GM21390 (cell line): ENCODE measurements at regions not wholly inside any gene's neighbourhood (a gene's known extent, or its start where the extent isn't known, plus 50 kb on each side); places are given as distances from the start of the nearest gene placed in this dataset.

ENCODE experiments used
- ATAC-seq: cut with Tn5 transposase; IDR thresholded peaks from one replicate; pipeline ENCODE4 v1.9.1; 2021; ENCODE audit not compliant: unreplicated experiment

DNA sequence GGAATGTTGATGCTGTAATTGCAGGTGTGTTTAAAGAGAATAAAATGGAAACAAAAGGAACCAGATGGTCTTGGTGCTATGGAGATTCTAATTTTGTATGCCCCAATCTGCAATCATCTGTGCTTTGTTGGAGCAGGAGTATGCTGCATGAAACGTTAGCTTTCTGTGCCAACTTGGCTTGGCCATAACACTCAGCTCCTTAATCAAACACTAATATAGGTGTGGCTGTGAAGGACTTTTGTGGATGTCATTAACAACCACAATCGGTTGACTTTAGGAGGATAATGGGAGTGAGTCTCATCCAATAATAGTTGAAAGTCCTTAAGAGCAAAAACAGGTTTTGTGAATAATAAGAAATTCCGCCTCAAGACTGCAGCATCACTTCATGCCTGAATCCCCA is 399.2 kb downstream of the NLGN4X start:
- ATAC-seq: no peak

DNA sequence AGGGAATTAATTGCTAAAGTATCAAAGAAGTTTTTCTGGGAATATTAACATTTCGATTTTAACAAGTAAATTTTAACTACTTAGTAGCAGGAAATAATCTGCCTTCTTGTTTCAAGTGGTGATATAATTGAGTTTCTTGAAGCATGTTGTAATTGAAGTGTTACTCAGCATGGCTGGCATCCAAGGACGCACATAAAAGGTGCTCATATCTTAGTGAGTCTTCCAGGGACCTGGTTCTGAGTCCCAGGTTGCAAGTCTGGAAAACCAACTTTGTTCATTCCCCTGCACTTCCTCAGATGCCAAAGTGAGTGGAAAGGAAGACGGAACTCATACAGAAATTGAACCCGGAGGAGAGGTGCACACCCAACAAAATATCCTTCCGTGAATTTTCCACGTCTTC is 399.6 kb downstream of the NLGN4X start:
- ATAC-seq: no peak

GRCh38 chrX:5823903-5824302 is 404.8 kb downstream of the NLGN4X start:
- no peak for ATAC-seq

GRCh38 chrX:5810636-5811035 is 418.0 kb downstream of the NLGN4X start:
- no peak for ATAC-seq

GRCh38 chrX:5807181-5807580 is 421.5 kb downstream of the NLGN4X start:
- ATAC-seq: no peak

DNA sequence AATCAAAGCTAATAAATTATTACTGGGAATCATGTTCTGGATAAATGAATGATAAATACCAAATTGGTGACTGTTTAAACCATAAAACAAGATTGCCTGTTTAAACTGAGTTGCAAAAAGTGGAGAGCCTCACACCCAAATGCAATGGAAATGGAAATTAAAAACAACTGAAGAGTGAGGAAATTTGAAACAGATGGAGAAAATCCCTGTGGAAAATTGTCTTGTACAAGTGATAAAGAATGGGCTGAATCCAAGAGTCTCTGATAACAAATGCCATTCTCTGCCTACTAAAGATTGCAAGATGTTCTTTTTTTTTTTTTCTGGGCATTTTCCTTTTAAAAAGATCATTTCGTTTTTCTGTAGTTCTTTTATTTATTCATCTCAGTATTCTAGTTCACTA is 426.3 kb downstream of the NLGN4X start:
- no peak for ATAC-seq

DNA sequence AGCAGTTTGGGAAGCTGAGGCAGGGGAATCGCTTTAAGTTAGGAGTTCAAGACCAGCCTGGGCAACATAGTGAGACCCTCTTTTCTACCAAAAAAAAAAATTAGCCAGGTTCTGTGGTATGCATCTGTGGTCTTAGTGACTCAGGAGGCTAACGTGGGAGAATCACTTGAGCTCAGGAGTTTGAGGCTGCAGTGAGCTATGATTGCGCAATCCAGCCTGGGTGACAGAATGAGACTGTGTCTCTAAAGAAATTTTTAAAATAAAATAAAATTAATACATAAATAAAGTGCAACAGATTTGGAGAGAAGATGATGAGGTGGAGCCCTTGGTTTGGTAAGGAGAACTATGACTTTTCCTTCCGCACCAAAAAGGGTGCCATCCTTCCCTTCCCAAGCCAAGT is 436.9 kb downstream of the NLGN4X start:
- no peak for ATAC-seq

- no peak for ATAC-seq
Observed at GRCh38 chrX:5788910-5789309, 439.8 kb downstream of the NLGN4X start.

DNA sequence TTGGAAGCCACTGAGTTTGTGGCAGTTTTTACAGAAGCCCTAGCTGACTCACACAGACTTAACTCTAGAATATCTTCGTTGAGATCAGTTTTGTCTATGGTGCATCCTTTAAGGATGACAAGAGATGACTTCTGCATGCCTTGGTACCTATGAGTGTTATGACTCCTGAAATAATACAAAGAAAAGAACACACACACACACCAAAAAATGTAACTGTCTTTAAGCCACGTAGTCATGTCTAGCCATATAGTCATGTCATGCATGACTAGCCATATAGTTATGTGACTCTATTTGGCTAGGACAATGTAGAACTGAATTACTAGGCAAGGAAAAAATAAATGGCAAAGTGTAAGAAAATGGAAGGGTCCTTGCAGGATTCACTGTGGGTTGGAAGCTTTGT is 447.8 kb downstream of the NLGN4X start:
- ATAC-seq: no peak

GRCh38 chrX:5775846-5776430 is 452.7 kb downstream of the NLGN4X start:
- no peak for ATAC-seq

DNA sequence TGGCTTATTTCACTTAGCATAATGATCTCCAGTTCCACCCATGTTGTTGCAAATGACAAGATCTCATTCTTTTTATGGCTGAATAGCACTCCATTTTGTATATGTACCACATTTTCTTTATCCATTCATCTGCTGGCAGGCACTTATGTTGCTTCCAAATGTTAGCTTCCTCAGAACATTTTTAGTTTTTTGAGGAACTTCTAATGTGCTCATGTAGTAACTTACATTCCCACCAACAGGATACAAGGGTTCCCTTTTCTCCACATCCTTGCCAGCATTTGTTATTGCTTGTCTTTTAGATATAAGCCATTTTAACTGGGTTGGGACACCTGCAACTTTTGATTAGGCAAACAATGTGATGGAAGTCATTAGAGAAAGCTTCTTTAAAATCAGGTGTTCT is 454.2 kb downstream of the NLGN4X start:
- no peak for ATAC-seq

- ATAC-seq: no peak
Observed at GRCh38 chrX:5771441-5771840, 457.2 kb downstream of the NLGN4X start.

DNA sequence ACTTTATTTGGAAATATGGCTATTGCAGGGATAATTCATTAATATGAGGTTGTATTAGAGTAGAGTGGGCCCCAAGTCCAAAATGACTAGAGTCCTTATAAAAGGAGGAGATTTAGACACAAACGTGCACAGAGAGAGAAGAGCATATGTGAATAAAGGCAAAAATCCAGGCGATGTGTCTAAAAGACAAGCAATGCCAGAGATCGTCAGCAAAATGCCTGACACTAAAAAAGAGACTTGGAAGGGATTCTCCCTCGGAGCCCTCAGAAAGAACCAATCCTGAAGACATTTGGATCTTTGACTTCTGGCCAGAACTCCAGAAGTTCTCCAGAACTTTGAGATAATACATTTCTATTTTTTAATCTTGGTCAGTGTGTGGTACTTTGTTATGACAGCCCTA is 472.1 kb downstream of the NLGN4X start:
- no peak for ATAC-seq

- ATAC-seq: no peak
Observed at GRCh38 chrX:5753291-5753690, 475.4 kb downstream of the NLGN4X start.

- no peak for ATAC-seq
Observed at GRCh38 chrX:5752831-5753230, 475.8 kb downstream of the NLGN4X start.

- ATAC-seq: no peak
Observed at GRCh38 chrX:5748586-5749150, 480.0 kb downstream of the NLGN4X start.

DNA sequence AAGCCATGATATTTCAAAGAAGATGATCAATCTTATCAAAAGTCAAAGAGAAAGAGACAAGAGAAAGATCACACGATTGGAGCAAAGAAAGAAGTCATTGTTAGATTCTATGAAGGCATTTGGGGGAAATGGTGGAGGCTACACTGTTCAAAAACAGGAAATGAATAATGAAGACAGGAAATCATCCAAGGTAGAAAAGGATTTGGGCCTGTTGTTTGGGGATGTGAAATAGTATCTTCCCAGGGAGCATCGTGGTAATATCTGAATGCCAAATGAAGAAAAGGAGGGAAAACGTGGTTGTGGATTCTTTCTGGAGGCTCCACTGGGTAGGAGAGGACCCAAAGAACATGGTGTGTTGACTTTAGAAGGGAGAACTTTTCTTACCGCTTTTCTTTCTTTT is 482.4 kb downstream of the NLGN4X start:
- no peak for ATAC-seq

GRCh38 chrX:5733501-5733900 is 495.2 kb downstream of the NLGN4X start:
- no peak for ATAC-seq

GRCh38 chrX:5730556-5730955 is 498.1 kb downstream of the NLGN4X start:
- ATAC-seq: no peak

DNA sequence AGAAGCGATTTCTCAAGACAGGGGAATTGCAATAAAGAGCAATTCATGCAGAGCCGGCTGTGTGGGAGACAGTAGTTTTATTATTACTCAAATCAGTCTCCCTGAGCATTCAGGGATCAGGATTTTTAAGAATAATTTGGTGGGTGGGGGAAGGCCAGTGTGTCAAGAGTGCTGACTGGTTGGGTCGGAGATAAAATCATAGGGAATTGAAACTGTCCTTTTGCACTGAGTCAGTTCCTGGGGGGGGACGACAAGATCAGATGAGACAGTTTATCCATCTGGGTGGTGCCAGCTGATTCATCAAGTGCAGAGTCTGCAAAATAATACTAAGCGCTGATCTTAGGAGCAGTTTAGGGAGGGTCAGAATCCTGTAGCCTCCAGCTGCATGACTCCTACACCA is 502.4 kb downstream of the NLGN4X start:
- ATAC-seq: no peak

DNA sequence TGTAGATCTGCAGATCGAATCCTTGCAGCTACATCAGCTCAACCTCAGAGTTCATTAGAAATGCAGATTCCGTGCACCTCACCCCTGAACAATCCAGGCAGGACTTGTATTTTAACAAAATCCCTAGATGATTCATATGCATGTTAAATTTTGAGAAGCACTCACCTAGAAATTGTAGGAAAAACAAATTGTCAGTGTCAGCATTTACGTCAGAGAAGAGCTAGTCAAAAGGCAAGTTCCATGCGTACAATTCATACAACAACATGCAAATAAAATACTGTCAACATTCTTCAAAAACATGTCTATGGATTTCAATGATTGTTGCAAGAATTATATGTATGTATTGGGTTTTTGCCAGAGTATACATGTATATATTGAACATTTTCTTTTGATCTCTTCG is 504.5 kb downstream of the NLGN4X start:
- ATAC-seq: no peak

GRCh38 chrX:5718651-5719050 is 510.0 kb downstream of the NLGN4X start:
- no peak for ATAC-seq

DNA sequence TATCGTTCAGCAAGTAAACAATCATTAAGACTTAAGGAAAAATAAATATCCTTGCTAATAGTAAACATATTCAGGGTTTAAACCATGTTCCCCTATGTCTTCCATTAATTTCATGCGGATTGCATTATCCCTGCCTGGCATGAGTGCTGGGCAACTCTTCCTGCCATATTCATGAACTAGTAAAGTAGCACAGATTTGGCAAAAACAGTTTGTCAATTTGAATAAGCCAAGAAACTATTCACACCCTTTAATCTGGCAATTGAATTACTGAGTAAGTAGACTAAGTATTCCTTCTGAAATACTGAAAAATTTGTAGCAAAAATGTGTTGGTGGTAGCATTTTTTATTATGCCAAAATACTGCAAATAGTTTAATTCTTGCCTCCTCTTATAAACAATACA is 512.0 kb downstream of the NLGN4X start:
- no peak for ATAC-seq
